Neural cell (in vitro differentiated cells): ENCODE measurements at regions not wholly inside any gene's neighbourhood (a gene's known extent, or its start where the extent isn't known, plus 50 kb on each side); places are given as distances from the start of the nearest gene placed in this dataset.

Source experiments
- CTCF ChIP-seq: fragments of 450-650 bp; IDR thresholded peaks from 2 replicates; pipeline ENCODE4 v1.5.1; 2014; ENCODE audit warnings: antibody characterized with exemption, mild to moderate bottlenecking, moderate library complexity; ENCODE audit not compliant: poor library complexity, severe bottlenecking
- EP300 ChIP-seq: fragments of 450-650 bp; conservative IDR thresholded peaks from 2 replicates; pipeline ENCODE4 v1.6.1; 2014; ENCODE audit warnings: antibody characterized with exemption, mild to moderate bottlenecking, moderate library complexity; ENCODE audit not compliant: poor library complexity, severe bottlenecking
- EZH2 ChIP-seq: fragments of 200-600, 300-800 bp; shearing (Covaris generic), sonication (generic); IDR thresholded peaks from 2 replicates; pipeline ENCODE4 v1.6.1; 2014; ENCODE audit warnings: antibody characterized with exemption, low read length, borderline replicate concordance, mild to moderate bottlenecking; ENCODE audit not compliant: insufficient read depth, poor library complexity, severe bottlenecking
- MXI1 ChIP-seq: fragments of 450-650 bp; conservative IDR thresholded peaks from 2 replicates; pipeline ENCODE4 v1.6.1; 2014; ENCODE audit warnings: antibody characterized with exemption, mild to moderate bottlenecking; ENCODE audit not compliant: poor library complexity, severe bottlenecking
- POLR2AphosphoS5 ChIP-seq: IDR thresholded peaks from 2 replicates; pipeline ENCODE4 v1.6.1; 2012
- RAD21 ChIP-seq: fragments of 450-650 bp; conservative IDR thresholded peaks from 2 replicates; pipeline ENCODE4 v1.6.1; 2014; ENCODE audit warnings: antibody characterized with exemption, mild to moderate bottlenecking, moderate library complexity
- SMC3 ChIP-seq: fragments of 450-650 bp; conservative IDR thresholded peaks from 2 replicates; pipeline ENCODE4 v1.6.1; 2014; ENCODE audit warnings: antibody characterized with exemption, mild to moderate bottlenecking, moderate library complexity; ENCODE audit not compliant: poor library complexity
- TAF1 ChIP-seq: IDR thresholded peaks from 2 replicates; pipeline ENCODE4 v1.6.1; 2012; ENCODE audit warnings: low read depth
- TF ChIP-seq, protein P1 (sequence below): IDR thresholded peaks from 2 replicates; pipeline ENCODE4 v1.6.1; 2012; ENCODE audit warnings: borderline replicate concordance

- no peak for TF ChIP-seq CTCF
- TF ChIP-seq, protein P1, sequence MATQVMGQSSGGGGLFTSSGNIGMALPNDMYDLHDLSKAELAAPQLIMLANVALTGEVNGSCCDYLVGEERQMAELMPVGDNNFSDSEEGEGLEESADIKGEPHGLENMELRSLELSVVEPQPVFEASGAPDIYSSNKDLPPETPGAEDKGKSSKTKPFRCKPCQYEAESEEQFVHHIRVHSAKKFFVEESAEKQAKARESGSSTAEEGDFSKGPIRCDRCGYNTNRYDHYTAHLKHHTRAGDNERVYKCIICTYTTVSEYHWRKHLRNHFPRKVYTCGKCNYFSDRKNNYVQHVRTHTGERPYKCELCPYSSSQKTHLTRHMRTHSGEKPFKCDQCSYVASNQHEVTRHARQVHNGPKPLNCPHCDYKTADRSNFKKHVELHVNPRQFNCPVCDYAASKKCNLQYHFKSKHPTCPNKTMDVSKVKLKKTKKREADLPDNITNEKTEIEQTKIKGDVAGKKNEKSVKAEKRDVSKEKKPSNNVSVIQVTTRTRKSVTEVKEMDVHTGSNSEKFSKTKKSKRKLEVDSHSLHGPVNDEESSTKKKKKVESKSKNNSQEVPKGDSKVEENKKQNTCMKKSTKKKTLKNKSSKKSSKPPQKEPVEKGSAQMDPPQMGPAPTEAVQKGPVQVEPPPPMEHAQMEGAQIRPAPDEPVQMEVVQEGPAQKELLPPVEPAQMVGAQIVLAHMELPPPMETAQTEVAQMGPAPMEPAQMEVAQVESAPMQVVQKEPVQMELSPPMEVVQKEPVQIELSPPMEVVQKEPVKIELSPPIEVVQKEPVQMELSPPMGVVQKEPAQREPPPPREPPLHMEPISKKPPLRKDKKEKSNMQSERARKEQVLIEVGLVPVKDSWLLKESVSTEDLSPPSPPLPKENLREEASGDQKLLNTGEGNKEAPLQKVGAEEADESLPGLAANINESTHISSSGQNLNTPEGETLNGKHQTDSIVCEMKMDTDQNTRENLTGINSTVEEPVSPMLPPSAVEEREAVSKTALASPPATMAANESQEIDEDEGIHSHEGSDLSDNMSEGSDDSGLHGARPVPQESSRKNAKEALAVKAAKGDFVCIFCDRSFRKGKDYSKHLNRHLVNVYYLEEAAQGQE = no peak
- no peak for TF ChIP-seq POLR2AphosphoS5
- TF ChIP-seq MXI1 = no peak
- no peak for TF ChIP-seq SMC3
- TF ChIP-seq TAF1 = no peak
- no peak for TF ChIP-seq EZH2
- TF ChIP-seq EP300 = no peak
- TF ChIP-seq RAD21 = no peak
These were observed 313.6 kb upstream of the MYOCD start for GRCh38 chr17:12352127-12352526.
